Right atrium auricular region (tissue), 2 donors: ENCODE measurements at regions not wholly inside any gene's neighbourhood (a gene's known extent, or its start where the extent isn't known, plus 50 kb on each side); places are given as distances from the start of the nearest gene placed in this dataset.

ENCODE experiments used
- DNase-seq: peaks from one replicate; pipeline ENCODE4 v3.0.0-alpha.2; 2019; ENCODE audit warnings: low spot score
- H3K27ac ChIP-seq, 2 donors: fragments of 200-600 bp; sonication (generic); 1 replicate in 1 of 2; 2 replicates in 1 of 2; pipeline ENCODE4 v1.5.1; 2016 to 2019
- H3K27me3 ChIP-seq, 2 donors: fragments of 200-600 bp; sonication (generic); one replicate each; pipeline versions ENCODE4 v1.5.1 to v1.6.0; 2017 to 2019
- H3K36me3 ChIP-seq: fragments of 200-600 bp; sonication (generic); one replicate; pipeline ENCODE4 v1.5.1; 2016
- H3K4me1 ChIP-seq, 2 donors: fragments of 200-600 bp; sonication (generic); one replicate each; pipeline versions ENCODE4 v1.5.1 to v1.6.0; 2017 to 2019
- H3K4me3 ChIP-seq, 2 donors: fragments of 200-600 bp; sonication (generic); 1 replicate in 1 of 2; 2 replicates in 1 of 2; pipeline ENCODE4 v1.5.1; 2017 to 2019; ENCODE audit warnings: mild to moderate bottlenecking in 1 of 2, moderate library complexity in 1 of 2
- H3K9me3 ChIP-seq, 2 donors: fragments of 200-600 bp; sonication (generic); one replicate each; pipeline ENCODE4 v1.5.1; 2019
- CTCF ChIP-seq, 2 donors: fragments of 200-600 bp; sonication (generic); IDR thresholded peaks; one replicate each; pipeline ENCODE4 v1.5.1; 2019; ENCODE audit warnings: antibody characterized with exemption in 2 of 2

- H3K27ac ChIP-seq: no peak overlapping the region
- no peak for DNase-seq
- no peaks in the 10 kb centered on the region for H3K9me3 ChIP-seq
- H3K27me3 ChIP-seq: no peaks in the 10 kb centered on the region
- no peak overlapping the region for H3K4me3 ChIP-seq
- no peaks in the 10 kb centered on the region for H3K4me1 ChIP-seq
- H3K36me3 ChIP-seq: no peaks in the 10 kb centered on the region
- no peak for TF ChIP-seq CTCF (IDR thresholded peaks at IDR 0.05)
Observed at GRCh38 chr6:126268092-126268491, 71.8 kb upstream of the CENPW start.

- TF ChIP-seq CTCF (IDR thresholded peaks at IDR 0.05): no peak
- no peak overlapping the region for H3K4me3 ChIP-seq
- no peak for DNase-seq
- H3K27me3 ChIP-seq: no peaks in the 10 kb centered on the region
- no peaks in the 10 kb centered on the region for H3K9me3 ChIP-seq
- no peaks in the 10 kb centered on the region for H3K36me3 ChIP-seq
- H3K4me1 ChIP-seq: no peaks in the 10 kb centered on the region
- H3K27ac ChIP-seq: no peak overlapping the region
Observed at GRCh38 chr6:126280287-126280686, 59.6 kb upstream of the CENPW start.

- no peaks in the 10 kb centered on the region for H3K4me1 ChIP-seq
- no peak for TF ChIP-seq CTCF (IDR thresholded peaks at IDR 0.05)
- no peak overlapping the region for H3K4me3 ChIP-seq
- H3K36me3 ChIP-seq: no peaks in the 10 kb centered on the region
- DNase-seq: no peak
- H3K27me3 ChIP-seq: no peaks in the 10 kb centered on the region
- no peaks in the 10 kb centered on the region for H3K9me3 ChIP-seq
- H3K27ac ChIP-seq: no peak overlapping the region
Observed at GRCh38 chr6:126285871-126286365, 54.0 kb upstream of the CENPW start.
